ENCODE measurements at regions not wholly inside any gene's neighbourhood (a gene's known extent, or its start where the extent isn't known, plus 50 kb on each side); places are given as distances from the start of the nearest gene placed in this dataset.

- no peak for DNase-seq (ENCODE audit: low read depth)
- Histone ChIP-seq H3K36me3 (ENCODE audit: control insufficient read depth, insufficient read depth, low read length) (no peaks in the 10 kb centered on the region), H3K4me3 (ENCODE audit: low read depth, low read length) (no peak overlapping the region), H3K27me3 (ENCODE audit: control insufficient read depth, insufficient read depth, low read length) (no peaks in the 10 kb centered on the region)
- no peak for TF ChIP-seq CTCF (IDR thresholded peaks at IDR 0.05; ENCODE audit: insufficient read depth, low read depth, low read length)
- ChIA-PET CTCF (no interaction called here), POLR2A (no interaction called here)
These were observed 655.9 kb upstream of the EYS start for GRCh38 chr6:66362888-66363287.

GRCh38 chr6:66361886-66362285 is 654.9 kb upstream of the EYS start:
- Histone ChIP-seq H3K4me3 (ENCODE audit: low read depth, low read length) (no peak overlapping the region), H3K36me3 (ENCODE audit: control insufficient read depth, insufficient read depth, low read length) (no peaks in the 10 kb centered on the region), H3K27me3 (ENCODE audit: control insufficient read depth, insufficient read depth, low read length) (no peaks in the 10 kb centered on the region)
- DNase-seq (ENCODE audit: low read depth): no peak
- no peak for TF ChIP-seq CTCF (IDR thresholded peaks at IDR 0.05; ENCODE audit: insufficient read depth, low read depth, low read length)
- ChIA-PET POLR2A (no interaction called here), CTCF (no interaction called here)

GRCh38 chr6:66357781-66358180 is 650.8 kb upstream of the EYS start:
- H3K27me3 ChIP-seq (ENCODE audit: control insufficient read depth, insufficient read depth, low read length): no peaks in the 10 kb centered on the region
- no peak for TF ChIP-seq CTCF (IDR thresholded peaks at IDR 0.05; ENCODE audit: insufficient read depth, low read depth, low read length)
- ChIA-PET POLR2A (no interaction called here), CTCF (no interaction called here)
- no peak overlapping the region for H3K4me3 ChIP-seq (ENCODE audit: low read depth, low read length)
- H3K36me3 ChIP-seq (ENCODE audit: control insufficient read depth, insufficient read depth, low read length): no peaks in the 10 kb centered on the region
- DNase-seq (ENCODE audit: low read depth): no peak

- Histone ChIP-seq H3K27me3 (ENCODE audit: control insufficient read depth, insufficient read depth, low read length) (no peaks in the 10 kb centered on the region), H3K36me3 (ENCODE audit: control insufficient read depth, insufficient read depth, low read length) (no peaks in the 10 kb centered on the region), H3K4me3 (ENCODE audit: low read depth, low read length) (no peak overlapping the region)
- TF ChIP-seq CTCF (IDR thresholded peaks at IDR 0.05; ENCODE audit: insufficient read depth, low read depth, low read length): no peak
- no peak for DNase-seq (ENCODE audit: low read depth)
- ChIA-PET POLR2A (no interaction called here), CTCF (no interaction called here)
These were observed 648.4 kb upstream of the EYS start for GRCh38 chr6:66355471-66355870.

- Histone ChIP-seq H3K27me3 (ENCODE audit: control insufficient read depth, insufficient read depth, low read length) (no peaks in the 10 kb centered on the region), H3K36me3 (ENCODE audit: control insufficient read depth, insufficient read depth, low read length) (no peaks in the 10 kb centered on the region), H3K4me3 (ENCODE audit: low read depth, low read length) (no peak overlapping the region)
- CTCF ChIA-PET: no interaction called here
- POLR2A ChIA-PET: no interaction called here
- TF ChIP-seq CTCF (IDR thresholded peaks at IDR 0.05; ENCODE audit: insufficient read depth, low read depth, low read length): no peak
- DNase-seq (ENCODE audit: low read depth): no peak
These were observed 637.8 kb upstream of the EYS start for GRCh38 chr6:66344796-66345195.
